ENCODE measurements at regions not wholly inside any gene's neighbourhood (a gene's known extent, or its start where the extent isn't known, plus 50 kb on each side); places are given as distances from the start of the nearest gene placed in this dataset.
A peak's percentile ranks its signal among the peaks of the same experiment; 100 is the strongest.

GRCh38 chr9:119986205-119986604 is 593.8 kb downstream of the CDK5RAP2 start:
- peak; percentile 33 for DNase-seq

- DNase-seq, result peak; percentile 9
These were observed 604.8 kb upstream of the BRINP1 start for GRCh38 chr9:119974026-119974425.

- DNase-seq, result peak; percentile 50
These were observed 599.8 kb upstream of the BRINP1 start for GRCh38 chr9:119968836-119969707.

- DNase-seq, result no peak
These were observed 598.8 kb upstream of the BRINP1 start for GRCh38 chr9:119967867-119968535.

GRCh38 chr9:119963798-119964372 is 594.6 kb upstream of the BRINP1 start:
- DNase-seq, result no peak

- DNase-seq, result no peak
These were observed 594.1 kb upstream of the BRINP1 start for GRCh38 chr9:119963258-119963797.

- DNase-seq, result no peak
These were observed 592.7 kb upstream of the BRINP1 start for GRCh38 chr9:119961774-119962424.

- no peak for DNase-seq
These were observed 590.8 kb upstream of the BRINP1 start for GRCh38 chr9:119959846-119960545.

- DNase-seq, result no peak
These were observed 586.9 kb upstream of the BRINP1 start for GRCh38 chr9:119956111-119956510.

GRCh38 chr9:119955276-119955675 is 586.0 kb upstream of the BRINP1 start:
- no peak for DNase-seq

GRCh38 chr9:119951591-119951990 is 582.4 kb upstream of the BRINP1 start:
- no peak for DNase-seq

- no peak for DNase-seq
These were observed 581.9 kb upstream of the BRINP1 start for GRCh38 chr9:119951090-119951489.

GRCh38 chr9:119945686-119946085 is 576.5 kb upstream of the BRINP1 start:
- no peak for DNase-seq

GRCh38 chr9:119941091-119941490 is 571.9 kb upstream of the BRINP1 start:
- no peak for DNase-seq

- DNase-seq, result no peak
These were observed 569.6 kb upstream of the BRINP1 start for GRCh38 chr9:119938871-119939270.

GRCh38 chr9:119934497-119934896 is 565.3 kb upstream of the BRINP1 start:
- no peak for DNase-seq

GRCh38 chr9:119933191-119933590 is 564.0 kb upstream of the BRINP1 start:
- no peak for DNase-seq

- DNase-seq, result no peak
These were observed 555.5 kb upstream of the BRINP1 start for GRCh38 chr9:119924736-119925135.

- DNase-seq, result no peak
These were observed 547.9 kb upstream of the BRINP1 start for GRCh38 chr9:119917175-119917574.

- DNase-seq, result no peak
These were observed 537.8 kb upstream of the BRINP1 start for GRCh38 chr9:119907056-119907455.

GRCh38 chr9:119905724-119906123 is 536.5 kb upstream of the BRINP1 start:
- peak; percentile 86 for DNase-seq

- DNase-seq, result no peak
These were observed 534.6 kb upstream of the BRINP1 start for GRCh38 chr9:119903851-119904250.
